ENCODE measurements at regions not wholly inside any gene's neighbourhood (a gene's known extent, or its start where the extent isn't known, plus 50 kb on each side); places are given as distances from the start of the nearest gene placed in this dataset.

- DNase-seq = no peak
These were observed 77.6 kb downstream of the PCDH1 start for GRCh38 chr5:141800617-141801016.

- no peak for DNase-seq
These were observed 78.6 kb downstream of the PCDH1 start for GRCh38 chr5:141799507-141800167.

- no peak for DNase-seq
These were observed 80.8 kb downstream of the PCDH1 start for GRCh38 chr5:141797425-141797824.

GRCh38 chr5:141795421-141795820, 82.8 kb downstream of the PCDH1 start:
- DNase-seq = no peak

- no peak for DNase-seq
These were observed 84.3 kb downstream of the PCDH1 start for GRCh38 chr5:141793881-141794280.

- no peak for DNase-seq
These were observed 84.8 kb downstream of the PCDH1 start for GRCh38 chr5:141793403-141793802.

GRCh38 chr5:141790630-141791029, 87.6 kb downstream of the PCDH1 start:
- DNase-seq = no peak

GRCh38 chr5:141789330-141789729, 88.9 kb downstream of the PCDH1 start:
- DNase-seq = no peak

GRCh38 chr5:141788296-141788970, 89.8 kb downstream of the PCDH1 start:
- no peak for DNase-seq

- DNase-seq = no peak
These were observed 90.8 kb downstream of the PCDH1 start for GRCh38 chr5:141787376-141787775.

- DNase-seq = no peak
These were observed 91.5 kb downstream of the PCDH1 start for GRCh38 chr5:141786700-141787099.

- no peak for DNase-seq
These were observed 92.5 kb downstream of the PCDH1 start for GRCh38 chr5:141785711-141786110.

GRCh38 chr5:141785135-141785534, 93.1 kb downstream of the PCDH1 start:
- no peak for DNase-seq

GRCh38 chr5:141784529-141784928, 93.7 kb downstream of the PCDH1 start:
- DNase-seq = no peak

- no peak for DNase-seq
These were observed 94.3 kb downstream of the PCDH1 start for GRCh38 chr5:141783947-141784296.

- peak; percentile 59 for DNase-seq
These were observed 94.9 kb downstream of the PCDH1 start for GRCh38 chr5:141783005-141783946.

- DNase-seq = no peak
These were observed 96.3 kb downstream of the PCDH1 start for GRCh38 chr5:141781910-141782309.

- no peak for DNase-seq
These were observed 97.0 kb downstream of the PCDH1 start for GRCh38 chr5:141780952-141781781.

- no peak for DNase-seq
These were observed 97.8 kb downstream of the PCDH1 start for GRCh38 chr5:141780240-141780951.

GRCh38 chr5:141779503-141779973, 97.5 kb upstream of the ARAP3 start:
- peak; percentile 32 for DNase-seq

GRCh38 chr5:141778683-141779082, 96.7 kb upstream of the ARAP3 start:
- no peak for DNase-seq

GRCh38 chr5:141778206-141778605, 96.2 kb upstream of the ARAP3 start:
- no peak for DNase-seq

Measured in NCI-H69 (cell line).